Sigmoid colon (tissue), 6 donors: ENCODE measurements at regions not wholly inside any gene's neighbourhood (a gene's known extent, or its start where the extent isn't known, plus 50 kb on each side); places are given as distances from the start of the nearest gene placed in this dataset.
A peak's percentile ranks its signal among the peaks of the same experiment; 100 is the strongest.
"Not testable (repeated sequence)": the region's sequence is repeated elsewhere in the genome, so short reads cannot be mapped to it uniquely, and the experiment has no call there.

Source experiments
- DNase-seq: peaks from one replicate; pipeline ENCODE4 v3.0.0-alpha.2; 2019
- H3K27ac ChIP-seq, 4 donors: fragments of 200-600 bp; sonication (generic); one replicate each; pipeline ENCODE4 v1.5.1; 2016 to 2019; ENCODE audit warnings: mild to moderate bottlenecking in 1 of 4
- H3K27me3 ChIP-seq, 3 donors: fragments of 200-600 bp; sonication (generic); one replicate each; pipeline ENCODE4 v1.5.1; 2019; ENCODE audit warnings: mild to moderate bottlenecking in 1 of 3
- H3K36me3 ChIP-seq, 4 donors: fragments of 200-600 bp; sonication (generic); one replicate each; pipeline ENCODE4 v1.5.1; 2016 to 2019
- H3K4me1 ChIP-seq, 4 donors: fragments of 200-600 bp; sonication (generic); one replicate each; pipeline ENCODE4 v1.5.1; 2017 to 2019
- H3K4me3 ChIP-seq, 4 donors: fragments of 200-600 bp; sonication (generic); one replicate each; pipeline ENCODE4 v1.5.1; 2017 to 2019; ENCODE audit warnings: mild to moderate bottlenecking in 2 of 4, moderate library complexity in 1 of 4
- H3K9me3 ChIP-seq, 4 donors: fragments of 200-600 bp in 3 of 4; sonication (generic) in 3 of 4; one replicate each; pipeline versions ENCODE4 v1.5.1 to v1.6.1; 2013 to 2019
- CTCF ChIP-seq, 4 experiments: fragments of 450-650 bp in 3 of 4; fragments of 200-600 bp in 1 of 4; IDR thresholded peaks; one replicate each; pipeline ENCODE4 v1.5.1; 2016 to 2019; ENCODE audit warnings: antibody characterized with exemption in 4 of 4, mild to moderate bottlenecking in 3 of 4, moderate library complexity in 2 of 4
- EP300 ChIP-seq, 4 donors: sonication (generic); formaldehyde crosslinking; IDR thresholded peaks; one replicate each; pipeline ENCODE4 v1.6.1; 2017; ENCODE audit warnings: antibody characterized with exemption in 4 of 4
- POLR2A ChIP-seq, 2 donors: fragments of 450-650 bp; IDR thresholded peaks; one replicate each; pipeline ENCODE4 v1.6.1; 2016; ENCODE audit warnings: antibody characterized with exemption in 2 of 2, mild to moderate bottlenecking in 2 of 2, moderate library complexity in 2 of 2
- POLR2AphosphoS5 ChIP-seq, 4 donors: sonication (generic); formaldehyde crosslinking; IDR thresholded peaks; one replicate each; pipeline ENCODE4 v1.6.1; 2017; ENCODE audit warnings: antibody characterized with exemption in 4 of 4
- WGBS, 2 donors: extraction: QIAGEN DNeasy Blood & Tissue Kit; methylation state at CpG; one replicate each; pipeline ENCODE4 v1.1.7; 2013; 5-methylcytosine and 5-hydroxymethylcytosine counted together
- intact Hi-C: fragments of 100-400 bp; cut with DNase I; formaldehyde crosslinking; loops from one replicate; pipeline ENCODE4 v1.15.1; 2023
- donor health status: healthy with polysubstance abuse.
- donor health status: healthy.

- no peak for DNase-seq
- Histone ChIP-seq H3K9me3 (no peaks in the 10 kb centered on the region), H3K27ac (no peak overlapping the region), H3K4me3 (no peak overlapping the region), H3K4me1 (peaks cover 0 to 2% (median 0%) of the 10 kb centered on the region in 4 donors), H3K27me3 (no peaks in the 10 kb centered on the region), H3K36me3 (no peaks in the 10 kb centered on the region)
- intact Hi-C loops, result no loop called here
- TF ChIP-seq POLR2A (IDR thresholded peaks at IDR 0.05) (no peak), POLR2AphosphoS5 (IDR thresholded peaks at IDR 0.05) (no peak), CTCF (IDR thresholded peaks at IDR 0.05) (no peak), EP300 (IDR thresholded peaks at IDR 0.05) (no peak)
- WGBS, 2 donors, result 93% methylated on average over 9 of the region's 9 CpGs
Measured at GRCh38 chr9:3740690-3741419, 215.1 kb upstream of the RFX3 start.

GRCh38 chr9:3736161-3736560 is 210.4 kb upstream of the RFX3 start:
- H3K27me3 ChIP-seq, result no peaks in the 10 kb centered on the region
- H3K9me3 ChIP-seq, result no peaks in the 10 kb centered on the region
- H3K4me3 ChIP-seq, result no peak overlapping the region
- WGBS, 2 donors, result 65 to 73% methylated on average over 5 of the region's 5 CpGs
- peaks cover 0 to 15% (median 0%) of the 10 kb centered on the region in 4 donors for H3K4me1 ChIP-seq
- H3K27ac ChIP-seq, result no peak overlapping the region
- H3K36me3 ChIP-seq, result no peaks in the 10 kb centered on the region
- no peak for DNase-seq
- intact Hi-C loops, result loop anchor here (10.0 kb wide), 1 partner anchor 489 kb away; no protein-coding TSS in a partner anchor
- TF ChIP-seq CTCF (IDR thresholded peaks at IDR 0.05), result no peak
- TF ChIP-seq POLR2AphosphoS5 (IDR thresholded peaks at IDR 0.05), result no peak
- no peak for TF ChIP-seq EP300 (IDR thresholded peaks at IDR 0.05)
- TF ChIP-seq POLR2A (IDR thresholded peaks at IDR 0.05), result no peak

GRCh38 chr9:3735251-3735650 is 209.4 kb upstream of the RFX3 start:
- no peaks in the 10 kb centered on the region for H3K27me3 ChIP-seq
- no peaks in the 10 kb centered on the region for H3K36me3 ChIP-seq
- H3K4me1 ChIP-seq, result peaks cover 0 to 15% (median 0%) of the 10 kb centered on the region in 4 donors
- DNase-seq, result no peak
- TF ChIP-seq EP300 (IDR thresholded peaks at IDR 0.05), result no peak
- intact Hi-C loops, result loop anchor here (10.0 kb wide), 1 partner anchor 490 kb away; no protein-coding TSS in a partner anchor
- no peaks in the 10 kb centered on the region for H3K9me3 ChIP-seq
- H3K4me3 ChIP-seq, result no peak overlapping the region
- WGBS, 2 donors, result 68 to 70% methylated on average over 4 of the region's 4 CpGs
- no peak overlapping the region for H3K27ac ChIP-seq

- not testable (repeated sequence) for H3K36me3 ChIP-seq, H3K9me3 ChIP-seq, H3K27ac ChIP-seq, H3K27me3 ChIP-seq, DNase-seq, H3K4me3 ChIP-seq
- peaks cover 0 to 15% (median 0%) of the 10 kb centered on the region in 4 donors for H3K4me1 ChIP-seq
- intact Hi-C loops, result loop anchor here (2.0 to 10.0 kb wide), 3 partner anchors 384 to 633 kb away; no protein-coding TSS in a partner anchor
- 92 to 95% methylated on average over 56 of the region's 56 CpGs for WGBS, 2 donors
Measured at GRCh38 chr9:3733527-3734262, 207.9 kb upstream of the RFX3 start.

GRCh38 chr9:3733039-3733408 is 207.2 kb upstream of the RFX3 start:
- intact Hi-C loops, result loop anchor here (2.0 to 10.0 kb wide), 3 partner anchors 384 to 634 kb away; no protein-coding TSS in a partner anchor
- 54 to 68% methylated on average over 3 of the region's 3 CpGs for WGBS, 2 donors

More at GRCh38 chr9:3733039-3733408, 207.2 kb upstream of the RFX3 start:
- no peaks in the 10 kb centered on the region for H3K36me3 ChIP-seq
- H3K9me3 ChIP-seq, result no peaks in the 10 kb centered on the region
- peaks cover 0 to 15% (median 0%) of the 10 kb centered on the region in 4 donors for H3K4me1 ChIP-seq
- peak overlapping the region in 1 of 4 donors; percentile 44 for H3K27ac ChIP-seq
- no peak for DNase-seq
- TF ChIP-seq POLR2AphosphoS5 (IDR thresholded peaks at IDR 0.05) (no peak), EP300 (IDR thresholded peaks at IDR 0.05) (no peak), CTCF (IDR thresholded peaks at IDR 0.05) (no peak), POLR2A (IDR thresholded peaks at IDR 0.05) (no peak)
- H3K4me3 ChIP-seq, result no peak overlapping the region
- H3K27me3 ChIP-seq, result no peaks in the 10 kb centered on the region
